Suprapubic skin (tissue), 4 donors: ENCODE measurements at regions not wholly inside any gene's neighbourhood (a gene's known extent, or its start where the extent isn't known, plus 50 kb on each side); places are given as distances from the start of the nearest gene placed in this dataset.

Source experiments
- EP300 ChIP-seq: sonication (generic); formaldehyde crosslinking; IDR thresholded peaks from one replicate; pipeline ENCODE4 v1.6.1; 2017; ENCODE audit warnings: antibody characterized with exemption
- POLR2A ChIP-seq, 2 donors: fragments of 450-650 bp; IDR thresholded peaks; one replicate each; pipeline ENCODE4 v1.6.1; 2017; ENCODE audit warnings: antibody characterized with exemption in 2 of 2, mild to moderate bottlenecking in 2 of 2, moderate library complexity in 2 of 2
- POLR2AphosphoS5 ChIP-seq, 3 donors: sonication (generic); formaldehyde crosslinking; IDR thresholded peaks; one replicate each; pipeline ENCODE4 v1.6.1; 2017; ENCODE audit warnings: antibody characterized with exemption in 3 of 3
- TF ChIP-seq, protein P1 (sequence below), 2 donors: fragments of 200-600 bp in 1 of 2; fragments of 450-650 bp in 1 of 2; sonication (generic) in 1 of 2; IDR thresholded peaks; one replicate each; pipeline ENCODE4 v1.5.1; 2016 to 2019; ENCODE audit warnings: antibody characterized with exemption in 2 of 2, mild to moderate bottlenecking in 1 of 2, moderate library complexity in 1 of 2

DNA sequence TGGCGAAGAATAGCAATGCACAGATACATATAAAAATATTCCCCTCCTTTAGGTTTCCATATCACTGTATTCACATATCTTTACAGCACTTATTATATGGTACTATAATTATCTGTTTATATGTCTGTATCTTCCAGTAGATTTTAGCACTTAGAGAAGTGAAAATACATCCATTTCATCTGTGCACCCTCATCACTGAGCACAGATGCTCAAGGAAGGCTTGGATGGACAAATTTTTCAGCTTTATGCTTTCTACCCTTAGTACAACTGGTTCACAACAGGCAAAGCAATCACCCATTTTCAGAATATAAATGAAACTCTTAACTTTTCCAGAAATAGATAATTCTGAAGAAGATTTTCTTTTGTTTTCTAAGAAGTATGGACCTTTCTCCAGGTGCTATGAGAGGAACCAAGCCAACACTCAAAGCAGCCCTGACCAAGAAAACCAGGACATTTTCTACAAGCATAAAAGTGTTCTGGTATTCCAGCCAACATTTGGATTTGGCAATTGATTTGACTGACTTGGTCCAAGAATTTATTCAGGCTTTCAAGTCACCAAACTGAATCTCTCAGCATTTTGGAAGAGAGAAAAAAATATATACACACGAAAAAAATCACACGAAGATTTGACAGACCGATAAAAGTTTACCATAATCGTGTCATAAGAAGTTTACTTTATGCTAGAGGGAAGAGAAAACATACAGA is 170.2 kb upstream of the CD180 start:
- TF ChIP-seq, protein P1, sequence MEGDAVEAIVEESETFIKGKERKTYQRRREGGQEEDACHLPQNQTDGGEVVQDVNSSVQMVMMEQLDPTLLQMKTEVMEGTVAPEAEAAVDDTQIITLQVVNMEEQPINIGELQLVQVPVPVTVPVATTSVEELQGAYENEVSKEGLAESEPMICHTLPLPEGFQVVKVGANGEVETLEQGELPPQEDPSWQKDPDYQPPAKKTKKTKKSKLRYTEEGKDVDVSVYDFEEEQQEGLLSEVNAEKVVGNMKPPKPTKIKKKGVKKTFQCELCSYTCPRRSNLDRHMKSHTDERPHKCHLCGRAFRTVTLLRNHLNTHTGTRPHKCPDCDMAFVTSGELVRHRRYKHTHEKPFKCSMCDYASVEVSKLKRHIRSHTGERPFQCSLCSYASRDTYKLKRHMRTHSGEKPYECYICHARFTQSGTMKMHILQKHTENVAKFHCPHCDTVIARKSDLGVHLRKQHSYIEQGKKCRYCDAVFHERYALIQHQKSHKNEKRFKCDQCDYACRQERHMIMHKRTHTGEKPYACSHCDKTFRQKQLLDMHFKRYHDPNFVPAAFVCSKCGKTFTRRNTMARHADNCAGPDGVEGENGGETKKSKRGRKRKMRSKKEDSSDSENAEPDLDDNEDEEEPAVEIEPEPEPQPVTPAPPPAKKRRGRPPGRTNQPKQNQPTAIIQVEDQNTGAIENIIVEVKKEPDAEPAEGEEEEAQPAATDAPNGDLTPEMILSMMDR (IDR thresholded peaks at IDR 0.05) = no peak
- no peak for TF ChIP-seq POLR2AphosphoS5 (IDR thresholded peaks at IDR 0.05)
- TF ChIP-seq POLR2A (IDR thresholded peaks at IDR 0.05) = no peak
- no peak for TF ChIP-seq EP300
